Muscle of leg (tissue), 3 donors: ENCODE measurements at regions not wholly inside any gene's neighbourhood (a gene's known extent, or its start where the extent isn't known, plus 50 kb on each side); places are given as distances from the start of the nearest gene placed in this dataset.
"Not testable (repeated sequence)": the region's sequence is repeated elsewhere in the genome, so short reads cannot be mapped to it uniquely, and the experiment has no call there.

Source experiments
- DNase-seq: peaks from one replicate; pipeline ENCODE4 v3.0.0; 2013
- H3K27ac ChIP-seq: one replicate; pipeline ENCODE4 v1.5.1; 2013; ENCODE audit warnings: mild to moderate bottlenecking, low read length, control low read depth
- H3K27me3 ChIP-seq: one replicate; pipeline ENCODE4 v1.6.1; 2013; ENCODE audit warnings: low read length; ENCODE audit not compliant: control insufficient read depth, insufficient read depth
- H3K36me3 ChIP-seq: one replicate; pipeline ENCODE4 v1.6.1; 2013; ENCODE audit warnings: low read length; ENCODE audit not compliant: control insufficient read depth, insufficient read depth
- H3K4me1 ChIP-seq: one replicate; pipeline ENCODE4 v1.6.1; 2013; ENCODE audit warnings: low read length; ENCODE audit not compliant: control insufficient read depth, insufficient read depth
- H3K4me3 ChIP-seq: one replicate; pipeline ENCODE4 v1.5.1; 2013; ENCODE audit warnings: low read length, control low read depth
- H3K9me3 ChIP-seq: replicated peaks from 2 replicates; pipeline ENCODE4 v1.6.1; 2013; ENCODE audit warnings: low read depth, low read length; ENCODE audit not compliant: control insufficient read depth
- WGBS: methylation state at CpG from one replicate; pipeline ENCODE4 v1.1.5; 2013; ENCODE audit warnings: missing lambda C conversion rate; ENCODE audit not compliant: insufficient coverage; 5-methylcytosine and 5-hydroxymethylcytosine counted together

- Histone ChIP-seq H3K4me1 (peaks cover 4% of the 10 kb centered on the region), H3K27ac (no peak overlapping the region), H3K36me3 (no peaks in the 10 kb centered on the region), H3K27me3 (no peaks in the 10 kb centered on the region), H3K9me3 (no peaks in the 10 kb centered on the region), H3K4me3 (no peak overlapping the region)
- no peak for DNase-seq
- 13% methylated on average over 3 of the region's 7 CpGs for WGBS
These were observed 216.5 kb upstream of the DMRT1 start for GRCh38 chr9:624935-625500.

GRCh38 chr9:625613-626012, 215.9 kb upstream of the DMRT1 start:
- Histone ChIP-seq H3K9me3 (no peaks in the 10 kb centered on the region), H3K4me1 (peaks cover 4% of the 10 kb centered on the region), H3K36me3 (no peaks in the 10 kb centered on the region), H3K4me3 (no peak overlapping the region), H3K27me3 (no peaks in the 10 kb centered on the region), H3K27ac (no peak overlapping the region)
- DNase-seq, result no peak
- 32% methylated on average over 3 of the region's 3 CpGs for WGBS

- H3K4me3 ChIP-seq, H3K27me3 ChIP-seq: not testable (repeated sequence)
- WGBS, result 43% methylated on average over 3 of the region's 9 CpGs
These were observed 215.4 kb upstream of the DMRT1 start for GRCh38 chr9:626114-626513.

GRCh38 chr9:626596-626995, 214.9 kb upstream of the DMRT1 start:
- no peak overlapping the region for H3K4me3 ChIP-seq
- WGBS, result no CpG with 5 or more reads among the region's 3 CpGs

More at GRCh38 chr9:626114-626513, 215.4 kb upstream of the DMRT1 start:
- not testable (repeated sequence) for H3K4me1 ChIP-seq, H3K27ac ChIP-seq, H3K36me3 ChIP-seq, H3K9me3 ChIP-seq, DNase-seq

GRCh38 chr9:627336-627970, 214.0 kb upstream of the DMRT1 start:
- Histone ChIP-seq H3K4me3 (no peak overlapping the region), H3K4me1 (no peaks in the 10 kb centered on the region), H3K27me3 (no peaks in the 10 kb centered on the region), H3K27ac (no peak overlapping the region), H3K9me3 (no peaks in the 10 kb centered on the region), H3K36me3 (no peaks in the 10 kb centered on the region)
- no peak for DNase-seq
- 100% methylated on average over 1 of the region's 2 CpGs for WGBS

More at GRCh38 chr9:626596-626995, 214.9 kb upstream of the DMRT1 start:
- Histone ChIP-seq H3K9me3 (no peaks in the 10 kb centered on the region), H3K27ac (no peak overlapping the region), H3K36me3 (no peaks in the 10 kb centered on the region), H3K4me1 (peaks cover 1% of the 10 kb centered on the region), H3K27me3 (no peaks in the 10 kb centered on the region)
- no peak for DNase-seq

- no peaks in the 10 kb centered on the region for H3K4me1 ChIP-seq
- DNase-seq, result no peak
- H3K36me3 ChIP-seq, result no peaks in the 10 kb centered on the region
- no CpG with 5 or more reads among the region's 3 CpGs for WGBS
- peaks cover 4% of the 10 kb centered on the region for H3K9me3 ChIP-seq
- no peak overlapping the region for H3K4me3 ChIP-seq
- no peak overlapping the region for H3K27ac ChIP-seq
- no peaks in the 10 kb centered on the region for H3K27me3 ChIP-seq
These were observed 212.4 kb upstream of the DMRT1 start for GRCh38 chr9:629146-629545.

GRCh38 chr9:630817-631216, 210.7 kb upstream of the DMRT1 start:
- H3K27me3 ChIP-seq, result no peaks in the 10 kb centered on the region
- no peak overlapping the region for H3K27ac ChIP-seq
- no peak overlapping the region for H3K4me3 ChIP-seq
- H3K9me3 ChIP-seq, result peaks cover 4% of the 10 kb centered on the region
- WGBS, result 89% methylated on average over 1 of the region's 7 CpGs
- H3K4me1 ChIP-seq, result no peaks in the 10 kb centered on the region
- no peak for DNase-seq
- no peaks in the 10 kb centered on the region for H3K36me3 ChIP-seq

- no CpG with 5 or more reads among the region's 1 CpG for WGBS
- no peaks in the 10 kb centered on the region for H3K36me3 ChIP-seq
- H3K4me3 ChIP-seq, result no peak overlapping the region
- no peaks in the 10 kb centered on the region for H3K27me3 ChIP-seq
- H3K4me1 ChIP-seq, result no peaks in the 10 kb centered on the region
- DNase-seq, result no peak
- peaks cover 4% of the 10 kb centered on the region for H3K9me3 ChIP-seq
- no peak overlapping the region for H3K27ac ChIP-seq
These were observed 209.9 kb upstream of the DMRT1 start for GRCh38 chr9:631596-631995.

- Histone ChIP-seq H3K4me3 (no peak overlapping the region), H3K27ac (no peak overlapping the region), H3K27me3 (no peaks in the 10 kb centered on the region), H3K4me1 (no peaks in the 10 kb centered on the region), H3K9me3 (peaks cover 4% of the 10 kb centered on the region), H3K36me3 (no peaks in the 10 kb centered on the region)
- WGBS, result no CpG with 5 or more reads among the region's 1 CpG
- DNase-seq, result no peak
These were observed 208.0 kb upstream of the DMRT1 start for GRCh38 chr9:633461-633860.

- no peak overlapping the region for H3K27ac ChIP-seq
- H3K27me3 ChIP-seq, result no peaks in the 10 kb centered on the region
- H3K4me3 ChIP-seq, result no peak overlapping the region
- H3K4me1 ChIP-seq, result no peaks in the 10 kb centered on the region
- no CpG with 5 or more reads among the region's 1 CpG for WGBS
- no peaks in the 10 kb centered on the region for H3K36me3 ChIP-seq
- H3K9me3 ChIP-seq, result peaks cover 4% of the 10 kb centered on the region
- DNase-seq, result no peak
These were observed 204.4 kb upstream of the DMRT1 start for GRCh38 chr9:636931-637591.
